A549 (cell line): ENCODE measurements at regions not wholly inside any gene's neighbourhood (a gene's known extent, or its start where the extent isn't known, plus 50 kb on each side); places are given as distances from the start of the nearest gene placed in this dataset.

Experiments
- ATAC-seq, 2 experiments: fragments of 200-7000 bp in 1 of 2; fragments of >200 bp in 1 of 2; cut with Nextera tagmentation in 1 of 2; cut with Tn5 transposase in 1 of 2; 3 replicates each; pipeline versions ENCODE4 v1.8.0 to v1.9.1; 2018 to 2020; ENCODE audit warnings: mild to moderate bottlenecking in 1 of 2, moderate library complexity in 1 of 2
- CTCF ChIA-PET: fragments of 300-600 bp; sonication (Branson Sonifier 250); formaldehyde crosslinking; extraction: SDS; loops from one replicate; lab custom pipeline; 2021; ENCODE audit warnings: antibody characterized with exemption, inconsistent platforms; lab: Yijun Ruan, JAX
- POLR2A ChIA-PET: fragments of 350-600 bp; formaldehyde crosslinking; extraction: SDS; loops from one replicate; lab custom pipeline; 2021; ENCODE audit warnings: antibody characterized with exemption, inconsistent platforms; lab: Yijun Ruan, JAX
- DNase-seq, 2 experiments: peaks; one replicate each; pipeline versions ENCODE4 v3.0.0 to v3.0.0-alpha.2; 2011 to 2016; ENCODE audit warnings: low read depth in 1 of 2, low spot score in 1 of 2
- FAIRE-seq: peaks from 2 replicates; lab custom pipeline; 2011; peaks lifted over from hg19 to GRCh38; lab: Jason Lieb, UNC
- H3K27ac ChIP-seq, 2 experiments: fragments of >200 bp; sonication (Bioruptor Twin); formaldehyde crosslinking; 3 replicates each; pipeline ENCODE4 v1.5.1; 2016 to 2017
- H3K4me1 ChIP-seq: fragments of >200 bp; sonication (Bioruptor Twin); formaldehyde crosslinking; 3 replicates; pipeline ENCODE4 v1.6.1; 2016
- H3K4me2 ChIP-seq: fragments of >200 bp; sonication (Bioruptor Twin); formaldehyde crosslinking; 3 replicates; pipeline ENCODE4 v1.6.1; 2016
- H3K4me3 ChIP-seq: fragments of >200 bp; sonication (Bioruptor Twin); formaldehyde crosslinking; 3 replicates; pipeline ENCODE4 v1.5.1; 2016
- H3K9me3 ChIP-seq: fragments of >200 bp; sonication (Bioruptor Twin); formaldehyde crosslinking; 3 replicates; pipeline ENCODE4 v1.6.1; 2016
- BHLHE40 ChIP-seq: IDR thresholded peaks from 2 replicates; pipeline ENCODE4 v1.6.1; 2012; ENCODE audit warnings: low read depth, low read length, inconsistent platforms
- CBX2 ChIP-seq: fragments of 200-600 bp; sonication (generic); IDR thresholded peaks from 2 replicates; pipeline ENCODE4 v1.6.1; 2016; ENCODE audit warnings: low read depth, mild to moderate bottlenecking, borderline replicate concordance
- EHMT2 ChIP-seq: fragments of 200-600 bp; sonication (generic); IDR thresholded peaks from 2 replicates; pipeline ENCODE4 v1.6.1; 2016; ENCODE audit warnings: antibody characterized with exemption, low read depth, mild to moderate bottlenecking, moderate library complexity
- ELK1 ChIP-seq: fragments of 150-350 bp; IDR thresholded peaks from 2 replicates; pipeline ENCODE4 v1.6.1; 2014; ENCODE audit warnings: low read depth, mild to moderate bottlenecking, low read length
- FOXS1 ChIP-seq: fragments of 250-450 bp; sonication (Bioruptor Pico); IDR thresholded peaks from 2 replicates; pipeline ENCODE4 v1.5.0; 2020; ENCODE audit warnings: mild to moderate bottlenecking, moderate library complexity
- HMGXB4 ChIP-seq: fragments of 250-450 bp; sonication (Bioruptor Pico); IDR thresholded peaks from 2 replicates; pipeline ENCODE4 v1.5.0; 2021; ENCODE audit warnings: mild to moderate bottlenecking, moderate library complexity, borderline replicate concordance
- KDM1A ChIP-seq: fragments of 200-600 bp; sonication (generic); IDR thresholded peaks from 2 replicates; pipeline ENCODE4 v1.6.1; 2016; ENCODE audit warnings: low read depth, mild to moderate bottlenecking
- MAFK ChIP-seq: fragments of 450-650 bp; IDR thresholded peaks from 2 replicates; pipeline ENCODE4 v1.6.1; 2014; ENCODE audit not compliant: partially characterized antibody
- NPAS2 ChIP-seq: fragments of 250-450 bp; sonication (Bioruptor Pico); IDR thresholded peaks from 2 replicates; pipeline ENCODE4 v1.8.0; 2022; ENCODE audit warnings: mild to moderate bottlenecking, moderate library complexity, borderline replicate concordance
- NR3C1 ChIP-seq: fragments of >200 bp; sonication (Bioruptor Twin); formaldehyde crosslinking; IDR thresholded peaks from 3 replicates; pipeline ENCODE4 v1.6.1; 2017
- POLR2A ChIP-seq: IDR thresholded peaks from 2 replicates; pipeline ENCODE4 v1.6.1; 2012; ENCODE audit warnings: mild to moderate bottlenecking, low read length
- REST ChIP-seq: fragments of 200-600 bp; sonication (generic); IDR thresholded peaks from 2 replicates; pipeline ENCODE4 v1.6.1; 2016; ENCODE audit warnings: antibody characterized with exemption, mild to moderate bottlenecking, moderate library complexity
- USF2 ChIP-seq: fragments of 450-650 bp; IDR thresholded peaks from 2 replicates; pipeline ENCODE4 v1.6.1; 2014; ENCODE audit warnings: antibody characterized with exemption
- ZC3H11A ChIP-seq: fragments of 450-650 bp; IDR thresholded peaks from 2 replicates; pipeline ENCODE4 v1.6.1; 2014; ENCODE audit warnings: antibody characterized with exemption, mild to moderate bottlenecking
- ZFP36 ChIP-seq: fragments of 450-650 bp; IDR thresholded peaks from 2 replicates; pipeline ENCODE4 v1.6.1; 2014; ENCODE audit warnings: borderline replicate concordance; ENCODE audit not compliant: partially characterized antibody
- ZSCAN20 ChIP-seq: fragments of 250-450 bp; sonication (Bioruptor Pico); IDR thresholded peaks from 2 replicates; pipeline ENCODE4 v1.8.0; 2022; ENCODE audit warnings: mild to moderate bottlenecking, moderate library complexity
- WGBS: methylation state at CpG from one replicate; pipeline ENCODE4 v1.1.6; 2017; ENCODE audit errors: missing lambda C conversion rate; 5-methylcytosine and 5-hydroxymethylcytosine counted together

GRCh38 chr10:1972406-1972805 lies 235.1 kb upstream of the ADARB2 start:
- no peak overlapping the region for H3K4me3 ChIP-seq
- FAIRE-seq (no peak), DNase-seq (no peak)
- H3K4me1 ChIP-seq: no peaks in the 10 kb centered on the region
- no peak overlapping the region for H3K27ac ChIP-seq
- TF ChIP-seq ELK1: no peak
- TF ChIP-seq HMGXB4 (CRISPR knock-in tag): no peak
- no peak for TF ChIP-seq ZFP36
- TF ChIP-seq CBX2: no peak
- TF ChIP-seq USF2: no peak
- TF ChIP-seq EHMT2: no peak
- TF ChIP-seq MAFK: no peak
- TF ChIP-seq KDM1A: no peak
- TF ChIP-seq FOXS1: no peak
- TF ChIP-seq ZSCAN20: no peak
- TF ChIP-seq POLR2A: no peak
- TF ChIP-seq ZC3H11A: no peak
- TF ChIP-seq, all 56 proteins: peak for 0
- H3K4me2 ChIP-seq: no peak overlapping the region
- no peaks in the 10 kb centered on the region for H3K9me3 ChIP-seq
- 0% methylated on average over 3 of the region's 3 CpGs for WGBS
- no peak for ATAC-seq
- POLR2A ChIA-PET: no interaction called here
- CTCF ChIA-PET: interaction anchor here (1.3 kb wide), 1 partner anchor 9 kb away, joined by 3 read pairs; no protein-coding TSS in a partner anchor

GRCh38 chr10:1968257-1969033 lies 231.1 kb upstream of the ADARB2 start:
- FAIRE-seq (no peak), ATAC-seq (no peak), DNase-seq (no peak)
- POLR2A ChIA-PET: no interaction called here
- TF ChIP-seq NR3C1: no peak
- TF ChIP-seq ZC3H11A: no peak
- no peak for TF ChIP-seq BHLHE40
- TF ChIP-seq REST: no peak
- no peak for TF ChIP-seq NPAS2
- WGBS: 34% methylated on average over 14 of the region's 14 CpGs
- CTCF ChIA-PET: interaction anchor here (0.8 kb wide), 1 partner anchor 24 kb away, joined by 3 read pairs; no protein-coding TSS in a partner anchor
- Histone ChIP-seq H3K27ac (no peak overlapping the region), H3K4me2 (no peak overlapping the region), H3K9me3 (no peaks in the 10 kb centered on the region), H3K4me3 (no peak overlapping the region), H3K4me1 (no peaks in the 10 kb centered on the region)
